ENCODE measurements at regions not wholly inside any gene's neighbourhood (a gene's known extent, or its start where the extent isn't known, plus 50 kb on each side); places are given as distances from the start of the nearest gene placed in this dataset.

- DNase-seq (ENCODE audit: low read depth in 2 of 2), result no peak
Observed at GRCh38 chr1:209505044-209505443, 78.5 kb upstream of the CAMK1G start.

GRCh38 chr1:209506101-209506500, 77.4 kb upstream of the CAMK1G start:
- no peak for DNase-seq (ENCODE audit: low read depth in 2 of 2)

GRCh38 chr1:209509039-209509438, 74.5 kb upstream of the CAMK1G start:
- no peak for DNase-seq (ENCODE audit: low read depth in 2 of 2)

GRCh38 chr1:209510063-209510462, 73.5 kb upstream of the CAMK1G start:
- no peak for DNase-seq (ENCODE audit: low read depth in 2 of 2)

GRCh38 chr1:209511169-209511568, 72.3 kb upstream of the CAMK1G start:
- DNase-seq (ENCODE audit: low read depth in 2 of 2), result no peak

GRCh38 chr1:209512821-209513220, 70.7 kb upstream of the CAMK1G start:
- no peak for DNase-seq (ENCODE audit: low read depth in 2 of 2)

- no peak for DNase-seq (ENCODE audit: low read depth in 2 of 2)
Observed at GRCh38 chr1:209513226-209513625, 70.3 kb upstream of the CAMK1G start.

GRCh38 chr1:209516771-209517680, 66.5 kb upstream of the CAMK1G start:
- DNase-seq (ENCODE audit: low read depth in 2 of 2), result no peak

- DNase-seq (ENCODE audit: low read depth in 2 of 2), result no peak
Observed at GRCh38 chr1:209517681-209518050, 65.8 kb upstream of the CAMK1G start.

GRCh38 chr1:209519786-209520185, 63.7 kb upstream of the CAMK1G start:
- no peak for DNase-seq (ENCODE audit: low read depth in 2 of 2)

GRCh38 chr1:209522826-209523225, 60.7 kb upstream of the CAMK1G start:
- DNase-seq (ENCODE audit: low read depth in 2 of 2), result no peak

- DNase-seq (ENCODE audit: low read depth in 2 of 2), result no peak
Observed at GRCh38 chr1:209526137-209526536, 57.4 kb upstream of the CAMK1G start.

- DNase-seq (ENCODE audit: low read depth in 2 of 2), result no peak
Observed at GRCh38 chr1:209527372-209527771, 56.1 kb upstream of the CAMK1G start.

- no peak for DNase-seq (ENCODE audit: low read depth in 2 of 2)
Observed at GRCh38 chr1:209527993-209528717, 55.4 kb upstream of the CAMK1G start.

GRCh38 chr1:209529233-209529632, 54.3 kb upstream of the CAMK1G start:
- no peak for DNase-seq (ENCODE audit: low read depth in 2 of 2)

GRCh38 chr1:209531006-209531405, 52.5 kb upstream of the CAMK1G start:
- no peak for DNase-seq (ENCODE audit: low read depth in 2 of 2)

- DNase-seq (ENCODE audit: low read depth in 2 of 2), result no peak
Observed at GRCh38 chr1:209531549-209531948, 52.0 kb upstream of the CAMK1G start.
